Ishikawa (cell line): ENCODE measurements at regions not wholly inside any gene's neighbourhood (a gene's known extent, or its start where the extent isn't known, plus 50 kb on each side); places are given as distances from the start of the nearest gene placed in this dataset.

Source experiments
- CEBPB ChIP-seq: IDR thresholded peaks from 2 replicates; pipeline ENCODE4 v1.6.1; 2012
- CREB1 ChIP-seq: IDR thresholded peaks from 2 replicates; pipeline ENCODE4 v1.6.1; 2012; ENCODE audit warnings: low read depth
- EGR1 ChIP-seq: IDR thresholded peaks from 2 replicates; pipeline ENCODE4 v1.6.1; 2012
- EP300 ChIP-seq: IDR thresholded peaks from 2 replicates; pipeline ENCODE4 v1.6.1; 2012; ENCODE audit warnings: borderline replicate concordance
- MAX ChIP-seq: IDR thresholded peaks from 2 replicates; pipeline ENCODE4 v1.6.1; 2012
- NFIC ChIP-seq: IDR thresholded peaks from 2 replicates; pipeline ENCODE4 v1.6.1; 2012
- RAD21 ChIP-seq: IDR thresholded peaks from 2 replicates; pipeline ENCODE4 v1.6.1; 2012; ENCODE audit warnings: low read depth
- TAF1 ChIP-seq: IDR thresholded peaks from 2 replicates; pipeline ENCODE4 v1.6.1; 2012; ENCODE audit warnings: low read depth, mild to moderate bottlenecking
- TCF12 ChIP-seq: IDR thresholded peaks from 2 replicates; pipeline ENCODE4 v1.6.1; 2012; ENCODE audit warnings: low read depth
- TEAD4 ChIP-seq: IDR thresholded peaks from 2 replicates; pipeline ENCODE4 v1.6.1; 2012
- YY1 ChIP-seq: IDR thresholded peaks from 2 replicates; pipeline ENCODE4 v1.6.1; 2012; ENCODE audit warnings: low read depth
- ZBTB7A ChIP-seq: IDR thresholded peaks from 2 replicates; pipeline ENCODE4 v1.6.1; 2012; ENCODE audit warnings: low read depth
- TF ChIP-seq, protein P1 (sequence below): IDR thresholded peaks from 2 replicates; pipeline ENCODE4 v1.6.1; 2012
- TF ChIP-seq, protein P2 (sequence below): IDR thresholded peaks from 2 replicates; pipeline ENCODE4 v1.6.1; 2012; ENCODE audit warnings: low read depth, mild to moderate bottlenecking

- no peak for TF ChIP-seq RAD21
- TF ChIP-seq TCF12 = no peak
- TF ChIP-seq, protein P1, sequence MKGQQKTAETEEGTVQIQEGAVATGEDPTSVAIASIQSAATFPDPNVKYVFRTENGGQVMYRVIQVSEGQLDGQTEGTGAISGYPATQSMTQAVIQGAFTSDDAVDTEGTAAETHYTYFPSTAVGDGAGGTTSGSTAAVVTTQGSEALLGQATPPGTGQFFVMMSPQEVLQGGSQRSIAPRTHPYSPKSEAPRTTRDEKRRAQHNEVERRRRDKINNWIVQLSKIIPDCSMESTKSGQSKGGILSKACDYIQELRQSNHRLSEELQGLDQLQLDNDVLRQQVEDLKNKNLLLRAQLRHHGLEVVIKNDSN = no peak
- no peak for TF ChIP-seq EP300
- TF ChIP-seq TEAD4 = no peak
- no peak for TF ChIP-seq EGR1
- TF ChIP-seq CEBPB = no peak
- TF ChIP-seq, protein P2, sequence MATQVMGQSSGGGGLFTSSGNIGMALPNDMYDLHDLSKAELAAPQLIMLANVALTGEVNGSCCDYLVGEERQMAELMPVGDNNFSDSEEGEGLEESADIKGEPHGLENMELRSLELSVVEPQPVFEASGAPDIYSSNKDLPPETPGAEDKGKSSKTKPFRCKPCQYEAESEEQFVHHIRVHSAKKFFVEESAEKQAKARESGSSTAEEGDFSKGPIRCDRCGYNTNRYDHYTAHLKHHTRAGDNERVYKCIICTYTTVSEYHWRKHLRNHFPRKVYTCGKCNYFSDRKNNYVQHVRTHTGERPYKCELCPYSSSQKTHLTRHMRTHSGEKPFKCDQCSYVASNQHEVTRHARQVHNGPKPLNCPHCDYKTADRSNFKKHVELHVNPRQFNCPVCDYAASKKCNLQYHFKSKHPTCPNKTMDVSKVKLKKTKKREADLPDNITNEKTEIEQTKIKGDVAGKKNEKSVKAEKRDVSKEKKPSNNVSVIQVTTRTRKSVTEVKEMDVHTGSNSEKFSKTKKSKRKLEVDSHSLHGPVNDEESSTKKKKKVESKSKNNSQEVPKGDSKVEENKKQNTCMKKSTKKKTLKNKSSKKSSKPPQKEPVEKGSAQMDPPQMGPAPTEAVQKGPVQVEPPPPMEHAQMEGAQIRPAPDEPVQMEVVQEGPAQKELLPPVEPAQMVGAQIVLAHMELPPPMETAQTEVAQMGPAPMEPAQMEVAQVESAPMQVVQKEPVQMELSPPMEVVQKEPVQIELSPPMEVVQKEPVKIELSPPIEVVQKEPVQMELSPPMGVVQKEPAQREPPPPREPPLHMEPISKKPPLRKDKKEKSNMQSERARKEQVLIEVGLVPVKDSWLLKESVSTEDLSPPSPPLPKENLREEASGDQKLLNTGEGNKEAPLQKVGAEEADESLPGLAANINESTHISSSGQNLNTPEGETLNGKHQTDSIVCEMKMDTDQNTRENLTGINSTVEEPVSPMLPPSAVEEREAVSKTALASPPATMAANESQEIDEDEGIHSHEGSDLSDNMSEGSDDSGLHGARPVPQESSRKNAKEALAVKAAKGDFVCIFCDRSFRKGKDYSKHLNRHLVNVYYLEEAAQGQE = no peak
- TF ChIP-seq MAX = no peak
- no peak for TF ChIP-seq TAF1
- no peak for TF ChIP-seq ZBTB7A
- TF ChIP-seq CREB1 = no peak
- no peak for TF ChIP-seq YY1
- no peak for TF ChIP-seq NFIC
These were observed 102.0 kb upstream of the USP25 start for GRCh38 chr21:15627823-15628222.
